ENCODE measurements at regions not wholly inside any gene's neighbourhood (a gene's known extent, or its start where the extent isn't known, plus 50 kb on each side); places are given as distances from the start of the nearest gene placed in this dataset.

DNA sequence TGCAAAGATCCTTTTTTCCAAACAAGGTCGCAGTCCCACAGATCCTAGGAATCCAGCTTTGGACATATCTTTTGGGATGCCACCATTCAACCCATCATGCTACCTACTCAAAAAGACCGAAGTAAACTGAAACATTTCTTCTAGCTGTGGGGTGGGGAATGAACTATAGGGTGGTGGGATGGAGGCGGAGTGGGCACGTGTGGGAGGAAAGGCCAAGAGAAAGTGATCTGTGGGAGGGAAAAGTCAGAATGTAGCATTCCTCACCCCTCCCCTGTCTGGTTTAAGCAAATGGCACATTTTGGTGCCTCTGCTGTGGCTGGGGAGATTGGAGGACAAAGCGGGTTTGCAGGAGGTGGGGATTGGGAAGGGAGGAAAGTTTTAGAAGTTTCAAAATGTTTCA lies 59.2 kb upstream of the IL17B start:
- WGBS, 2 donors (ENCODE audit: extremely low coverage in 2 of 2, insufficient read length in 2 of 2, insufficient replicate concordance in 1 of 2) = no CpG with 5 or more reads among the region's 5 CpGs
- H3K27ac ChIP-seq (replicated peaks; ENCODE audit: low read length) = no peak overlapping the region

DNA sequence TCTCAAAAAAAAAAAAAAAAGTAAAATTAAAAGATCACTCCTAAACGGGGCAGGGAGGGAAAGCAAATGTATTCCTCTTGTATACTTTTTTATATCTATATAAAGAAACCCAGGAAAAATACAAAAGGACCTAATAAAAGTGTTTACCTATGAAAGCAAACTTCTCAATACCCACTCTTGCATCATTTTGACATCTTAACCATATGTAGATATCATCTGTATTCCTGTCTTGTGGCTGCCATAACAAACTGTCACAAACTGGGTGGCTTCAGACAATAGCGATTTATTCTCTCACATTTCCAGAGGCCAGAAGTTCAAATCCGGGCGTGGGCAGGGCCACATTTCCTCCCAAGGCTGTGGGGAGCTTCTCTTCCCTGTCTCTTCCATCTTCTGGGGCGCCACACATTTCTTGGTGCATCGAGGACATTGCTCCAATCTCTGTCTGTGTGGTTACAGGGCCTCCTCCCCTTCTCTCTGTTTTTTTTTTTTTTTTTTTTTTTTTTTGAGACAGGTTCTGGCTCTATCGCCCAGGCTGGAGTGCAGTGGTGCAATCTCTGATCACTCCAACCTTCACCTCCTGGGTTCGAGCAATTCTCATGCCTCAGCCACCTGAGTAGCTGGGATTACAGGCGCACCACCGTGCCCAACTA lies 58.4 kb upstream of the IL17B start:
- no peak overlapping the region for H3K9ac ChIP-seq (ENCODE audit: low read depth, low read length, poor library complexity)
- no peak overlapping the region for H3K4me3 ChIP-seq (ENCODE audit: low read length in 2 of 2)
- no peaks in the 10 kb centered on the region for H3K27me3 ChIP-seq (ENCODE audit: control insufficient read depth in 3 of 3, insufficient read depth in 3 of 3, low read depth in 1 of 3, low read length in 3 of 3)
- H3K4me2 ChIP-seq (ENCODE audit: insufficient read depth, low read length, poor library complexity, severe bottlenecking) = no peak overlapping the region
- no peak overlapping the region for H2BK15ac ChIP-seq (ENCODE audit: low read length)
- no peak overlapping the region for H2BK120ac ChIP-seq (ENCODE audit: low read depth, low read length)
- H2AK5ac ChIP-seq (ENCODE audit: low read depth, low read length) = no peak overlapping the region
- H2AFZ ChIP-seq (ENCODE audit: low read length) = no peak overlapping the region
- no peaks in the 10 kb centered on the region for H3K79me1 ChIP-seq (ENCODE audit: low read depth, low read length)
- H3K23ac ChIP-seq (ENCODE audit: low read depth, low read length, poor library complexity) = no peak overlapping the region
- no peak overlapping the region for H4K8ac ChIP-seq (ENCODE audit: low read depth, low read length)
- no peaks in the 10 kb centered on the region for H3K9me3 ChIP-seq (replicated peaks in 1 of 2; ENCODE audit: control insufficient read depth in 2 of 2, insufficient read depth in 1 of 2, low read depth in 1 of 2, low read length in 2 of 2)
- no CpG with 5 or more reads among the region's 10 CpGs for WGBS, 2 donors (ENCODE audit: extremely low coverage in 2 of 2, insufficient read length in 2 of 2, insufficient replicate concordance in 1 of 2)
- H4K91ac ChIP-seq (ENCODE audit: low read depth, low read length, poor library complexity) = no peak overlapping the region
- no peak overlapping the region for H3K4ac ChIP-seq (ENCODE audit: low read length)
- no peak for DNase-seq (ENCODE audit: low spot score)
- H2BK5ac ChIP-seq (ENCODE audit: low read length) = no peak overlapping the region
- H3K4me1 ChIP-seq (ENCODE audit: control insufficient read depth in 2 of 2, insufficient read depth in 1 of 2, low read depth in 1 of 2, low read length in 2 of 2) = peaks cover 3 to 5% of the 10 kb centered on the region in 2 donors
- no peaks in the 10 kb centered on the region for H3K36me3 ChIP-seq (replicated peaks in 1 of 2; ENCODE audit: control insufficient read depth in 2 of 2, insufficient read depth in 2 of 2, low read length in 2 of 2)
- no peak overlapping the region for H3K27ac ChIP-seq (replicated peaks; ENCODE audit: low read length)
- H3K18ac ChIP-seq (ENCODE audit: low read length) = no peak overlapping the region
- H2BK12ac ChIP-seq (ENCODE audit: low read length) = no peak overlapping the region
- H3K14ac ChIP-seq (ENCODE audit: low read length) = no peak overlapping the region

More for the DNA sequence above, 59.2 kb upstream of the IL17B start:
- no peak for DNase-seq (ENCODE audit: low spot score)
- Histone ChIP-seq H3K14ac (ENCODE audit: low read length) (no peak overlapping the region), H2AFZ (ENCODE audit: low read length) (no peak overlapping the region), H3K27me3 (ENCODE audit: control insufficient read depth in 3 of 3, insufficient read depth in 3 of 3, low read depth in 1 of 3, low read length in 3 of 3) (no peaks in the 10 kb centered on the region), H3K4me2 (ENCODE audit: insufficient read depth, low read length, poor library complexity, severe bottlenecking) (no peak overlapping the region), H3K36me3 (replicated peaks in 1 of 2; ENCODE audit: control insufficient read depth in 2 of 2, insufficient read depth in 2 of 2, low read length in 2 of 2) (no peaks in the 10 kb centered on the region), H3K18ac (ENCODE audit: low read length) (no peak overlapping the region), H4K91ac (ENCODE audit: low read depth, low read length, poor library complexity) (no peak overlapping the region), H2AK5ac (ENCODE audit: low read depth, low read length) (no peak overlapping the region), H4K8ac (ENCODE audit: low read depth, low read length) (no peak overlapping the region), H2BK15ac (ENCODE audit: low read length) (no peak overlapping the region), H2BK12ac (ENCODE audit: low read length) (no peak overlapping the region), H3K79me1 (ENCODE audit: low read depth, low read length) (no peaks in the 10 kb centered on the region), H3K23ac (ENCODE audit: low read depth, low read length, poor library complexity) (no peak overlapping the region), H3K4ac (ENCODE audit: low read length) (no peak overlapping the region), H3K9me3 (replicated peaks in 1 of 2; ENCODE audit: control insufficient read depth in 2 of 2, insufficient read depth in 1 of 2, low read depth in 1 of 2, low read length in 2 of 2) (no peaks in the 10 kb centered on the region), H2BK120ac (ENCODE audit: low read depth, low read length) (no peak overlapping the region), H3K4me3 (ENCODE audit: low read length in 2 of 2) (no peak overlapping the region), H2BK5ac (ENCODE audit: low read length) (no peak overlapping the region), H3K9ac (ENCODE audit: low read depth, low read length, poor library complexity) (no peak overlapping the region), H3K4me1 (ENCODE audit: control insufficient read depth in 2 of 2, insufficient read depth in 1 of 2, low read depth in 1 of 2, low read length in 2 of 2) (peaks cover 3 to 5% of the 10 kb centered on the region in 2 donors)

DNA sequence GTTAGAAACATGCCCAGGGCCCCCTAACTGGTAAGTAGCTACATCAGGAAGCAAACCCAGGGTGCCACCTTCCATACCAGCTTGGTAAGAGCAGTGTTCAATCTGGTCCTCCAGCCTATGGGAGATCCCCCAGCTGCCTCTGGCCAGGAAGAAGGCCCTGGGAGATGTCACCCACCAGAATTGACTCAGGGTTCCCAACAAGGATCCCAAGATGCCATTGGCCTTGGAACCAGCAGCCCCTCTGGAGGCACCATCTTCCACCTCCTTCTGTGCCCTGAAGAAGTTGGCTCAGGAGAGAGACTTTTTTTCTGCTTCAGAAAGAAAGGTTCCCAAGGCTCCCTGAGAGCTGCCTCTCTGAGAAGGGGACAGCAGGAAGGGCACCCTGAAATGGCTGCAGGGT lies 56.6 kb upstream of the IL17B start:
- H4K8ac ChIP-seq (ENCODE audit: low read depth, low read length) = no peak overlapping the region
- H3K4me1 ChIP-seq (ENCODE audit: control insufficient read depth in 2 of 2, insufficient read depth in 1 of 2, low read depth in 1 of 2, low read length in 2 of 2) = peaks cover 0 to 3% of the 10 kb centered on the region in 2 donors

DNA sequence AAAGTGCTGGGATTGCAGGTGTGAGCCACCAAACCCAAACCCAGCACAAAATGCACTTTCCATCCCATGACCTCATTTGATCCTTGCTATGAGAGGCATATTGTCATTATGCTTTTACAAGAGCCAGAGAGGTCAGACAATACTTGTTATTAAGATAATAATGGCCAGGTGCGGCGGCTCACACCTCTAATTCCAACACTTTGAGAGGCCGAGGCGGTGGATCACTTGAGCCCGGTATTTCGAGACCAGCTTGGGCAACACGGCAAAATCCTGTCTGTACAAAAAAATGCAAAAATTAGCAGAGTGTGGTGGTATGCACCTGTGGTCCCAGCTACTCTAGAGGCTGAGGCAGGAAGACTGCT lies 55.9 kb upstream of the IL17B start:
- Histone ChIP-seq H3K27me3 (ENCODE audit: control insufficient read depth in 3 of 3, insufficient read depth in 3 of 3, low read depth in 1 of 3, low read length in 3 of 3) (no peaks in the 10 kb centered on the region), H3K4me1 (ENCODE audit: control insufficient read depth in 2 of 2, insufficient read depth in 1 of 2, low read depth in 1 of 2, low read length in 2 of 2) (peaks cover 0 to 3% of the 10 kb centered on the region in 2 donors), H3K14ac (ENCODE audit: low read length) (no peak overlapping the region), H2BK12ac (ENCODE audit: low read length) (no peak overlapping the region), H3K4me3 (ENCODE audit: low read length in 2 of 2) (no peak overlapping the region), H4K91ac (ENCODE audit: low read depth, low read length, poor library complexity) (no peak overlapping the region), H3K4me2 (ENCODE audit: insufficient read depth, low read length, poor library complexity, severe bottlenecking) (no peak overlapping the region), H3K18ac (ENCODE audit: low read length) (no peak overlapping the region), H2AFZ (ENCODE audit: low read length) (no peak overlapping the region), H2BK5ac (ENCODE audit: low read length) (no peak overlapping the region), H2AK5ac (ENCODE audit: low read depth, low read length) (no peak overlapping the region), H3K4ac (ENCODE audit: low read length) (no peak overlapping the region), H3K79me1 (ENCODE audit: low read depth, low read length) (no peaks in the 10 kb centered on the region), H3K23ac (ENCODE audit: low read depth, low read length, poor library complexity) (no peak overlapping the region), H3K9me3 (replicated peaks in 1 of 2; ENCODE audit: control insufficient read depth in 2 of 2, insufficient read depth in 1 of 2, low read depth in 1 of 2, low read length in 2 of 2) (no peaks in the 10 kb centered on the region), H3K9ac (ENCODE audit: low read depth, low read length, poor library complexity) (no peak overlapping the region), H2BK120ac (ENCODE audit: low read depth, low read length) (no peak overlapping the region), H3K27ac (replicated peaks; ENCODE audit: low read length) (no peak overlapping the region), H3K36me3 (replicated peaks in 1 of 2; ENCODE audit: control insufficient read depth in 2 of 2, insufficient read depth in 2 of 2, low read length in 2 of 2) (no peaks in the 10 kb centered on the region), H2BK15ac (ENCODE audit: low read length) (no peak overlapping the region), H4K8ac (ENCODE audit: low read depth, low read length) (no peak overlapping the region)
- no peak for DNase-seq (ENCODE audit: low spot score)
- no CpG with 5 or more reads among the region's 7 CpGs for WGBS, 2 donors (ENCODE audit: extremely low coverage in 2 of 2, insufficient read length in 2 of 2, insufficient replicate concordance in 1 of 2)

More for the DNA sequence above, 56.6 kb upstream of the IL17B start:
- Histone ChIP-seq H2AFZ (ENCODE audit: low read length) (no peak overlapping the region), H4K91ac (ENCODE audit: low read depth, low read length, poor library complexity) (no peak overlapping the region), H3K18ac (ENCODE audit: low read length) (no peak overlapping the region), H3K4me3 (ENCODE audit: low read length in 2 of 2) (no peak overlapping the region), H2BK15ac (ENCODE audit: low read length) (no peak overlapping the region), H3K4ac (ENCODE audit: low read length) (no peak overlapping the region), H3K14ac (ENCODE audit: low read length) (peak overlapping the region; percentile 51), H2BK12ac (ENCODE audit: low read length) (no peak overlapping the region), H3K4me2 (ENCODE audit: insufficient read depth, low read length, poor library complexity, severe bottlenecking) (no peak overlapping the region), H3K79me1 (ENCODE audit: low read depth, low read length) (no peaks in the 10 kb centered on the region), H2AK5ac (ENCODE audit: low read depth, low read length) (peak overlapping the region; percentile 38), H2BK120ac (ENCODE audit: low read depth, low read length) (no peak overlapping the region), H2BK5ac (ENCODE audit: low read length) (no peak overlapping the region), H3K9ac (ENCODE audit: low read depth, low read length, poor library complexity) (no peak overlapping the region), H3K23ac (ENCODE audit: low read depth, low read length, poor library complexity) (no peak overlapping the region), H3K36me3 (replicated peaks in 1 of 2; ENCODE audit: control insufficient read depth in 2 of 2, insufficient read depth in 2 of 2, low read length in 2 of 2) (no peaks in the 10 kb centered on the region), H3K27me3 (ENCODE audit: control insufficient read depth in 3 of 3, insufficient read depth in 3 of 3, low read depth in 1 of 3, low read length in 3 of 3) (no peaks in the 10 kb centered on the region), H3K27ac (replicated peaks; ENCODE audit: low read length) (no peak overlapping the region), H3K9me3 (replicated peaks in 1 of 2; ENCODE audit: control insufficient read depth in 2 of 2, insufficient read depth in 1 of 2, low read depth in 1 of 2, low read length in 2 of 2) (no peaks in the 10 kb centered on the region)
- DNase-seq (ENCODE audit: low spot score) = no peak
